GM18505 (cell line): ENCODE measurements at regions not wholly inside any gene's neighbourhood (a gene's known extent, or its start where the extent isn't known, plus 50 kb on each side); places are given as distances from the start of the nearest gene placed in this dataset.

Experiments used
- ATAC-seq: cut with Tn5 transposase; IDR thresholded peaks from one replicate; pipeline ENCODE4 v1.9.1; 2021; ENCODE audit not compliant: unreplicated experiment
- POLR2A ChIP-seq: IDR thresholded peaks from 4 replicates; pipeline ENCODE4 v1.6.1; 2011; ENCODE audit warnings: borderline replicate concordance; ENCODE audit not compliant: insufficient read depth, insufficient read length; ENCODE audit errors: extremely low read depth

- TF ChIP-seq POLR2A = no peak
- ATAC-seq = no peak
Observed at GRCh38 chr13:31081316-31081715, 80.4 kb downstream of the HSPH1 start.

- TF ChIP-seq POLR2A = no peak
Observed at GRCh38 chr13:31074756-31075155, 86.9 kb downstream of the HSPH1 start.

GRCh38 chr13:31073859-31074718 lies 87.6 kb downstream of the HSPH1 start:
- peak; percentile 95 for ATAC-seq
- TF ChIP-seq POLR2A = no peak

More at GRCh38 chr13:31074756-31075155, 86.9 kb downstream of the HSPH1 start:
- ATAC-seq = no peak

GRCh38 chr13:31072041-31072440 lies 89.7 kb downstream of the HSPH1 start:
- TF ChIP-seq POLR2A = no peak
- no peak for ATAC-seq

- no peak for TF ChIP-seq POLR2A
- no peak for ATAC-seq
Observed at GRCh38 chr13:31069808-31070534, 91.7 kb downstream of the HSPH1 start.

- no peak for TF ChIP-seq POLR2A
- no peak for ATAC-seq
Observed at GRCh38 chr13:31068119-31068423, 93.6 kb downstream of the HSPH1 start.

DNA sequence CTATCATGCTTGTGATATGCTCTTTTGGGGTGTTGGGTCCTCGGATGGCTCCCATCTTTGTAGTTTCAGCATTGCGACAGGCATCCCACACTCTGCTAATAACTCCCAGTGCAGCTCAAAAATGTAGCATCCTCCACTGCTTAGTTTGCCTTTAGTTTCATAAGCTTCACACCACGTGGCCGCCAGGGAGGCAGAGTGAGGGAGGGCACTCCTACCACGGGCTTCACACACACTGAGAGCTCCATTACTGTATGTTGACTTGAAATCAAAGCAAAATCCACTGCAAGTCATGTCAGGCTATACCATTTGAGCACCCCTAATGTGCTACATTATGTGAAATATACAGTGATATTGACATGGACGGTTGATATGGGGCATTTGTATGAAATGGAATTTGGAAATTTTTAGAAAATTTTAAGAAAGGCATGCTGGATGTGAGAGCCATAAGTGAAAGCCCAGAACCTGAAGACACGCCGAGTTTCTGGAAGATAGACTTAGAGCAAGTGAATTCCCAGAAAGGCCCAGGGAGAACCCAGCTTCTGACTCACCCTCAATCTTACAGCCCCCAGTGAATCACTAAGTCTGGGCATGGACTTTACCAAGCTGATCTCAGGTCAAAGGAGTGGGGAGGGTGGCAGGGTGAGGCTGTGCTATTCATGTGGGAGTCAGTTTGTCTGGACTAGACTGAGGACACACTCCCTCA lies 94.1 kb downstream of the HSPH1 start:
- no peak for ATAC-seq
- no peak for TF ChIP-seq POLR2A

DNA sequence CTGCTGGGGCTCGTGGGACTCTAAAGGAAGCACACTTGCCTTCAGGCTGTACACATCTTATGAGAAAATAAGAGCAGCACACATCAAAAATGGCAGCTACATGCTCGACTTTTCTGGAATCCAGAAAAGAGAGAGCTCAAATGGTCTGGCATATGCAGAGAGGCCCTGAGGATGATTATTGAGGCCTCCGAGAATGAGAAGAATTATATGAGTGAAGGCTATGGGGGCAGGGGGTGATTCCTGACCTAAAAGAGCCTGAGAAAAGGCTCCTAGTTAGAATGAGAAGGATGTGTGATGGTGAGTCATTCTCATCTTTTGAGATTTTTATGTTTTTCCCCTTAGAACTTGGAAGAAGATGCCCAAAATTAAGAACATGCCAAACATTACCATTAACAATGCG lies 97.1 kb downstream of the HSPH1 start:
- no peak for ATAC-seq
- no peak for TF ChIP-seq POLR2A

GRCh38 chr13:31063772-31064171 lies 97.9 kb downstream of the HSPH1 start:
- no peak for ATAC-seq
- no peak for TF ChIP-seq POLR2A

- ATAC-seq = no peak
- TF ChIP-seq POLR2A = no peak
Observed at GRCh38 chr13:31060655-31061054, 101.0 kb downstream of the HSPH1 start.

DNA sequence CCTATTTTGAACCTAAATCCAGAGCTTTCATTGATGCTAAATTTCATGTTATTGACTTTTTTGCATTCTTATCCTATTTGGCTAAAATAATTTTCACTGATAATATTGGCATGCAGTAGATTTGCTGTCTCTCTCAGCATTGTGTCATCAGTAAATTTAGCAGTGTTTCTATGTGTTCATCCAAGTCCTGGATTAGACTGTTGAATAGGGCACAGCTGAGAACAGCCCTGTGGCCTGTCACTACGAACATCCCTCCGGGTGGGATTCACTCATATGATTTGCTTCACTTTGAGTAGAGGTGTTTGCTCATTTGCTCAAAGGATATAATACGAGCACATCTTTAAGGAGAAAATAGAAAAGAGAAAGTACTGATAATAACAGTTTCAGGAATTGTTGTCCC lies 101.5 kb downstream of the HSPH1 start:
- no peak for ATAC-seq
- no peak for TF ChIP-seq POLR2A

GRCh38 chr13:31057403-31058033 lies 104.2 kb downstream of the HSPH1 start:
- ATAC-seq = no peak
- no peak for TF ChIP-seq POLR2A

- no peak for ATAC-seq
- TF ChIP-seq POLR2A = no peak
Observed at GRCh38 chr13:31056644-31057271, 104.9 kb downstream of the HSPH1 start.
